Upper lobe of right lung (tissue), 1 donor: ENCODE measurements at regions not wholly inside any gene's neighbourhood (a gene's known extent, or its start where the extent isn't known, plus 50 kb on each side); places are given as distances from the start of the nearest gene placed in this dataset.

Experiments
- ATAC-seq: fragments of 200-7000 bp; cut with Tn5 transposase; one replicate; pipeline ENCODE4 v1.9.1; 2020; ENCODE audit warnings: mild to moderate bottlenecking, moderate library complexity
- DNase-seq: peaks from one replicate; pipeline ENCODE4 v3.0.0-alpha.2; 2020
- H3K27ac ChIP-seq: fragments of 200-600 bp; one replicate; pipeline ENCODE4 v1.8.0; 2022
- H3K27me3 ChIP-seq: fragments of 200-600 bp; one replicate; pipeline ENCODE4 v1.8.0; 2022; ENCODE audit warnings: mild to moderate bottlenecking
- H3K36me3 ChIP-seq: fragments of 200-600 bp; one replicate; pipeline ENCODE4 v1.8.0; 2022
- H3K4me1 ChIP-seq: fragments of 200-600 bp; one replicate; pipeline ENCODE4 v1.8.0; 2022
- H3K4me3 ChIP-seq: fragments of 200-600 bp; one replicate; pipeline ENCODE4 v1.8.0; 2022; ENCODE audit warnings: mild to moderate bottlenecking
- H3K9me3 ChIP-seq: fragments of 200-600 bp; one replicate; pipeline ENCODE4 v1.8.0; 2022
- CTCF ChIP-seq: fragments of 200-600 bp; IDR thresholded peaks from one replicate; pipeline ENCODE4 v1.8.0; 2022; ENCODE audit warnings: antibody characterized with exemption
- intact Hi-C: fragments of 100-400 bp; cut with DNase I; formaldehyde crosslinking; loops from one replicate; pipeline ENCODE4 v1.11.0; 2022
- donor health status: DM: no; HTN: yes; CAD: no; lungs with severe emphysema.

- H3K9me3 ChIP-seq: no peaks in the 10 kb centered on the region
- peaks cover 7% of the 10 kb centered on the region for H3K4me1 ChIP-seq
- intact Hi-C loops: no loop called here
- no peak overlapping the region for H3K27ac ChIP-seq
- no peak for ATAC-seq
- DNase-seq: no peak
- no peaks in the 10 kb centered on the region for H3K27me3 ChIP-seq
- no peak overlapping the region for H3K4me3 ChIP-seq
- no peaks in the 10 kb centered on the region for H3K36me3 ChIP-seq
- TF ChIP-seq CTCF: no peak
Measured at GRCh38 chr18:78242806-78243205, 736.8 kb upstream of the SALL3 start.

GRCh38 chr18:78244779-78245178 is 734.8 kb upstream of the SALL3 start:
- H3K9me3 ChIP-seq: no peaks in the 10 kb centered on the region
- DNase-seq (no peak), ATAC-seq (no peak)
- no peaks in the 10 kb centered on the region for H3K36me3 ChIP-seq
- no peak overlapping the region for H3K4me3 ChIP-seq
- H3K27me3 ChIP-seq: no peaks in the 10 kb centered on the region
- no peak overlapping the region for H3K27ac ChIP-seq
- intact Hi-C loops: no loop called here
- H3K4me1 ChIP-seq: peaks cover 7% of the 10 kb centered on the region
- TF ChIP-seq CTCF: no peak

- ATAC-seq (no peak), DNase-seq (no peak)
- Histone ChIP-seq H3K36me3 (no peaks in the 10 kb centered on the region), H3K4me1 (peaks cover 7% of the 10 kb centered on the region), H3K27ac (no peak overlapping the region), H3K4me3 (no peak overlapping the region), H3K27me3 (no peaks in the 10 kb centered on the region), H3K9me3 (no peaks in the 10 kb centered on the region)
- intact Hi-C loops: no loop called here
- TF ChIP-seq CTCF: no peak
Measured at GRCh38 chr18:78245451-78245850, 734.2 kb upstream of the SALL3 start.

GRCh38 chr18:78246050-78246449 is 733.6 kb upstream of the SALL3 start:
- no peak for TF ChIP-seq CTCF
- Histone ChIP-seq H3K27ac (no peak overlapping the region), H3K4me1 (peaks cover 7% of the 10 kb centered on the region), H3K27me3 (no peaks in the 10 kb centered on the region), H3K4me3 (no peak overlapping the region), H3K9me3 (no peaks in the 10 kb centered on the region), H3K36me3 (no peaks in the 10 kb centered on the region)
- DNase-seq (no peak), ATAC-seq (no peak)
- intact Hi-C loops: no loop called here

GRCh38 chr18:78246588-78246987 is 733.0 kb upstream of the SALL3 start:
- H3K4me1 ChIP-seq: peaks cover 7% of the 10 kb centered on the region
- no peak overlapping the region for H3K4me3 ChIP-seq
- ATAC-seq: no peak
- H3K27ac ChIP-seq: no peak overlapping the region
- no peak for DNase-seq
- TF ChIP-seq CTCF: no peak
- H3K9me3 ChIP-seq: no peaks in the 10 kb centered on the region
- H3K36me3 ChIP-seq: no peaks in the 10 kb centered on the region
- no peaks in the 10 kb centered on the region for H3K27me3 ChIP-seq
- intact Hi-C loops: no loop called here

- intact Hi-C loops: no loop called here
- Histone ChIP-seq H3K4me1 (peaks cover 3% of the 10 kb centered on the region), H3K9me3 (no peaks in the 10 kb centered on the region), H3K27ac (no peak overlapping the region), H3K4me3 (no peak overlapping the region), H3K27me3 (no peaks in the 10 kb centered on the region), H3K36me3 (no peaks in the 10 kb centered on the region)
- ATAC-seq: no peak
- DNase-seq: no peak
- no peak for TF ChIP-seq CTCF
Measured at GRCh38 chr18:78247615-78248289, 731.9 kb upstream of the SALL3 start.
